GM12874 (cell line): ENCODE measurements at regions not wholly inside any gene's neighbourhood (a gene's known extent, or its start where the extent isn't known, plus 50 kb on each side); places are given as distances from the start of the nearest gene placed in this dataset.

Experiments used
- CTCF ChIP-seq: IDR thresholded peaks from 2 replicates; pipeline ENCODE4 v1.5.1; 2011; ENCODE audit warnings: low read depth, mild to moderate bottlenecking, control low read depth, low read length, moderate library complexity; ENCODE audit not compliant: insufficient read depth

- TF ChIP-seq CTCF = no peak
These were observed 60.3 kb upstream of the BCL2L14 start for GRCh38 chr12:12010277-12011039.

GRCh38 chr12:12011880-12012260, 58.9 kb upstream of the BCL2L14 start:
- TF ChIP-seq CTCF = no peak

- no peak for TF ChIP-seq CTCF
These were observed 55.6 kb upstream of the BCL2L14 start for GRCh38 chr12:12015073-12015685.

GRCh38 chr12:12016284-12017100, 54.2 kb upstream of the BCL2L14 start:
- no peak for TF ChIP-seq CTCF

GRCh38 chr12:12017135-12017581, 53.6 kb upstream of the BCL2L14 start:
- TF ChIP-seq CTCF = no peak

GRCh38 chr12:12017798-12018197, 52.9 kb upstream of the BCL2L14 start:
- no peak for TF ChIP-seq CTCF

GRCh38 chr12:12018454-12018853, 52.3 kb upstream of the BCL2L14 start:
- no peak for TF ChIP-seq CTCF
